K562 (cell line): ENCODE measurements at regions not wholly inside any gene's neighbourhood (a gene's known extent, or its start where the extent isn't known, plus 50 kb on each side); places are given as distances from the start of the nearest gene placed in this dataset.

ENCODE experiments used
- ESRRA ChIP-seq: fragments of 450-650 bp; IDR thresholded peaks from 2 replicates; pipeline ENCODE4 v1.6.1; 2014; ENCODE audit warnings: low read depth, mild to moderate bottlenecking, moderate library complexity, borderline replicate concordance
- HDGF ChIP-seq: fragments of 450-650 bp; IDR thresholded peaks from 2 replicates; pipeline ENCODE4 v1.6.1; 2016
- SIN3A ChIP-seq, 2 experiments: fragments of 150-350 bp in 1 of 2; IDR thresholded peaks; 2 replicates each; pipeline ENCODE4 v1.6.1; 2011 to 2016; ENCODE audit warnings: borderline replicate concordance in 2 of 2, low read depth in 2 of 2, low read length in 2 of 2, mild to moderate bottlenecking in 2 of 2, moderate library complexity in 2 of 2; ENCODE audit not compliant: control insufficient read depth in 1 of 2
- TAF1 ChIP-seq: IDR thresholded peaks from 2 replicates; pipeline ENCODE4 v1.6.1; 2011; ENCODE audit warnings: mild to moderate bottlenecking, low read length, moderate library complexity; ENCODE audit not compliant: insufficient read depth, control insufficient read depth, severe bottlenecking; ENCODE audit errors: extremely low read depth

DNA sequence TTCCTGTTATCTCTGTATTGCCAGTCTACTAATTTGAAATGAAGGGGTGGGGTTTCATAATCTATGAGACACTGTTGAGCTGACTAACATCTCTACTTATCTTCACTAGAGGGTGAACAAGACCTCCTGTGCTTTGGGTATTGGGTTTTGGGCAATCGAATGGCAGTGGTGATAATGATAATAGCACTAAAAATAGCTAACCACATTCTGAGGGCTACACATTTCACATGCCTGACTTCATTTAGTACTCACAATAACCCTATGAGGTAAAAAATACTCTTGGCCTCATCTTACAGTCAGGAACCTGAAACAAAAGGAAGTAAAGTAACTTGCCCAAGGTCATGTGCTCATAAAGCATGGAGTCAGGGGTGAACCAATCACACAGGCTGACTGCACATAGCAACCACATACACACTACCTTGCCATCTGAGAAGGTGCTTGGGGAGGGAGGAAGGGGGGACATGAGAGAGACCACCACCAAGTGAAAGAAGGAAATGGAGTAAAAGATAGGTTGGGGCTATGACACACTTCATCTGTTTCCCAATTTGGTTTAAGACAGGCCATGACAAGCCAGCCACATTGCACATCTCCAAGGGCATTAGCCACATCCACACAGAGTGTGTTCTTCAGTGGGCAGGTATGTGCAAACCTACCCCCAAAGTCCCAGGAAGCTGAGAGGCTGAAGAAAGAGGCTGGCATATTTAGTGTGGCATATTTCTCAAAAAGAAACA lies 387.6 kb upstream of the DDI1 start:
- TF ChIP-seq SIN3A (IDR thresholded peaks at IDR 0.05; ENCODE audit: borderline replicate concordance in 2 of 2, control insufficient read depth in 1 of 2, low read depth in 2 of 2, low read length in 2 of 2) (no peak), HDGF (no peak), ESRRA (no peak), TAF1 (no peak)
